SK-N-SH treated with all-trans-retinoic acid at 6 μM for 48 hours (cell line): ENCODE measurements at regions not wholly inside any gene's neighbourhood (a gene's known extent, or its start where the extent isn't known, plus 50 kb on each side); places are given as distances from the start of the nearest gene placed in this dataset.
A peak's percentile ranks its signal among the peaks of the same experiment; 100 is the strongest.

Experiments used
- ATAC-seq: fragments of 200-7000 bp; cut with Tn5 transposase; 3 replicates; pipeline ENCODE4 v1.9.1; 2020; ENCODE audit warnings: mild to moderate bottlenecking, moderate library complexity
- ARNTL ChIP-seq: fragments of 450-650 bp; formaldehyde crosslinking; IDR thresholded peaks from 2 replicates; pipeline ENCODE4 v1.5.0; 2020; ENCODE audit warnings: low read depth, mild to moderate bottlenecking, moderate library complexity, borderline replicate concordance
- BACH2 ChIP-seq: fragments of 250-450 bp; sonication (Bioruptor Pico); IDR thresholded peaks from 2 replicates; pipeline ENCODE4 v1.9.0; 2021; ENCODE audit warnings: mild to moderate bottlenecking, borderline replicate concordance
- CSDC2 ChIP-seq: fragments of 250-450 bp; sonication (Bioruptor Pico); IDR thresholded peaks from 2 replicates; pipeline ENCODE4 v1.5.0; 2020; ENCODE audit warnings: mild to moderate bottlenecking, moderate library complexity
- ESRRG ChIP-seq: fragments of 250-450 bp; sonication (Bioruptor Pico); IDR thresholded peaks from 2 replicates; pipeline ENCODE4 v1.6.1; 2021; ENCODE audit warnings: mild to moderate bottlenecking
- GLIS3 ChIP-seq: fragments of 250-450 bp; sonication (Bioruptor Pico); IDR thresholded peaks from 2 replicates; pipeline ENCODE4 v1.5.0; 2020; ENCODE audit warnings: mild to moderate bottlenecking, moderate library complexity
- ISL1 ChIP-seq: fragments of 250-450 bp; sonication (Bioruptor Pico); IDR thresholded peaks from 2 replicates; pipeline ENCODE4 v2.1.2; 2022; ENCODE audit warnings: mild to moderate bottlenecking, moderate library complexity
- POU6F1 ChIP-seq: fragments of 250-450 bp; sonication (Bioruptor Pico); IDR thresholded peaks from 2 replicates; pipeline ENCODE4 v1.8.0; 2021; ENCODE audit warnings: low read depth, mild to moderate bottlenecking, moderate library complexity, borderline replicate concordance
- PPARA ChIP-seq: fragments of 250-450 bp; sonication (Bioruptor Pico); IDR thresholded peaks from 2 replicates; pipeline ENCODE4 v1.5.0; 2020; ENCODE audit warnings: mild to moderate bottlenecking, borderline replicate concordance
- SNAI2 ChIP-seq: fragments of 250-450 bp; sonication (Bioruptor Pico); IDR thresholded peaks from 2 replicates; pipeline ENCODE4 v1.5.0; 2020; ENCODE audit warnings: mild to moderate bottlenecking, moderate library complexity
- TCF4 ChIP-seq: fragments of 250-450 bp; sonication (Bioruptor Pico); IDR thresholded peaks from 2 replicates; pipeline ENCODE4 v1.8.0; 2021; ENCODE audit warnings: mild to moderate bottlenecking, moderate library complexity, borderline replicate concordance
- TOX ChIP-seq: fragments of 250-450 bp; sonication (Bioruptor Pico); IDR thresholded peaks from 2 replicates; pipeline ENCODE4 v1.8.0; 2021; ENCODE audit warnings: mild to moderate bottlenecking, moderate library complexity, borderline replicate concordance
- TSHZ2 ChIP-seq: fragments of 250-450 bp; sonication (Bioruptor Pico); IDR thresholded peaks from 2 replicates; pipeline ENCODE4 v1.5.0; 2020; ENCODE audit warnings: mild to moderate bottlenecking, moderate library complexity
- ZC3H10 ChIP-seq: fragments of 250-450 bp; sonication (Bioruptor Pico); IDR thresholded peaks from 2 replicates; pipeline ENCODE4 v1.5.1; 2021; ENCODE audit warnings: mild to moderate bottlenecking, moderate library complexity
- ZFP3 ChIP-seq: fragments of 250-450 bp; sonication (Bioruptor Pico); IDR thresholded peaks from 2 replicates; pipeline ENCODE4 v1.5.0; 2020; ENCODE audit warnings: mild to moderate bottlenecking, moderate library complexity
- ZFP30 ChIP-seq: fragments of 450-650 bp; formaldehyde crosslinking; IDR thresholded peaks from 2 replicates; pipeline ENCODE4 v1.5.0; 2022; ENCODE audit warnings: mild to moderate bottlenecking, moderate library complexity
- ZNF565 ChIP-seq: fragments of 450-650 bp; formaldehyde crosslinking; conservative IDR thresholded peaks from 2 replicates; pipeline ENCODE4 v1.5.0; 2020; ENCODE audit warnings: low read depth, mild to moderate bottlenecking, moderate library complexity
- ZNF70 ChIP-seq: fragments of 450-650 bp; formaldehyde crosslinking; IDR thresholded peaks from 2 replicates; pipeline ENCODE4 v1.5.0; 2020; ENCODE audit warnings: mild to moderate bottlenecking, moderate library complexity
- ZNF8 ChIP-seq: fragments of 450-650 bp; formaldehyde crosslinking; IDR thresholded peaks from 2 replicates; pipeline ENCODE4 v1.5.0; 2020; ENCODE audit warnings: mild to moderate bottlenecking, moderate library complexity
- TF ChIP-seq, protein P1 (sequence below): fragments of 250-450 bp; sonication (Bioruptor Pico); IDR thresholded peaks from 2 replicates; pipeline ENCODE4 v1.5.1; 2020; ENCODE audit warnings: low read depth, mild to moderate bottlenecking, moderate library complexity
- TF ChIP-seq, protein P2 (sequence below): fragments of 250-450 bp; sonication (Bioruptor Pico); IDR thresholded peaks from 2 replicates; pipeline ENCODE4 v1.5.1; 2021; ENCODE audit warnings: mild to moderate bottlenecking, moderate library complexity

DNA sequence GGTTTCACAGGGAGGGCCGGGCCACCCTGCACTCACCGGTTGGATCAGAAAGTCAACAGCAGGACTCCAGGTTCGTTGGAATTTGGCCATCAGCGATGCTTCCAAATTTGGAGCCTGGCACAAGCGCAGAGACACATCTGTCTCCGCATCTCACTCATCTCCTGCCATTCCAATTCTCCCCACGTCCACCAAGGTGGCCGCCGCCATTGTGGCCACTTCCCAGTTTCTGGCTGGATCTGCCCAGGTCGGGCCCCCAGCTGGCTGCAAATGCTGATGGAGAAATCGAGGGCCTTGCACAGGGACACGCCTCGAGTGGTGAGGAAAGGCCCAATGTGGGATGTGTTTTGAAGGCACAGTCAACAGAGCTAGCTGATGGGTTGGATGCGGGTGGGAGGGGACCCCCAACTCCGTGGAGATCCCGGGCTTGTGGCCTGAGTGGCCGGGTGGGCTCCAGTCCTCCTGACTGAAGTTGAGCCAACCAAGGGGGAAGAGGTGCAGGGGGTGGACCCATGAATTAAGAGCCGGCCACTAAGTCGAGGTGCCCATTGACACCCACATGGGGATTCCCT is 102.7 kb downstream of the CRYAA start:
- TF ChIP-seq TOX, result no peak
- TF ChIP-seq, protein P1, sequence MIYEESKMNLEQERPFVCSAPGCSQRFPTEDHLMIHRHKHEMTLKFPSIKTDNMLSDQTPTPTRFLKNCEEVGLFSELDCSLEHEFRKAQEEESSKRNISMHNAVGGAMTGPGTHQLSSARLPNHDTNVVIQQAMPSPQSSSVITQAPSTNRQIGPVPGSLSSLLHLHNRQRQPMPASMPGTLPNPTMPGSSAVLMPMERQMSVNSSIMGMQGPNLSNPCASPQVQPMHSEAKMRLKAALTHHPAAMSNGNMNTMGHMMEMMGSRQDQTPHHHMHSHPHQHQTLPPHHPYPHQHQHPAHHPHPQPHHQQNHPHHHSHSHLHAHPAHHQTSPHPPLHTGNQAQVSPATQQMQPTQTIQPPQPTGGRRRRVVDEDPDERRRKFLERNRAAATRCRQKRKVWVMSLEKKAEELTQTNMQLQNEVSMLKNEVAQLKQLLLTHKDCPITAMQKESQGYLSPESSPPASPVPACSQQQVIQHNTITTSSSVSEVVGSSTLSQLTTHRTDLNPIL, result no peak
- TF ChIP-seq TCF4, result no peak
- TF ChIP-seq ARNTL (CRISPR knock-in tag), result no peak
- TF ChIP-seq ZNF70, result no peak
- no peak for TF ChIP-seq ISL1 (CRISPR knock-in tag)
- no peak for TF ChIP-seq GLIS3 (CRISPR knock-in tag)
- no peak for TF ChIP-seq ZNF565 (CRISPR knock-in tag)
- TF ChIP-seq ZNF8 (CRISPR knock-in tag), result no peak
- TF ChIP-seq BACH2 (CRISPR knock-in tag), result no peak
- TF ChIP-seq SNAI2 (CRISPR knock-in tag), result no peak
- TF ChIP-seq TSHZ2, result no peak
- no peak for TF ChIP-seq ZFP30 (CRISPR knock-in tag)
- ATAC-seq, result no peak

DNA sequence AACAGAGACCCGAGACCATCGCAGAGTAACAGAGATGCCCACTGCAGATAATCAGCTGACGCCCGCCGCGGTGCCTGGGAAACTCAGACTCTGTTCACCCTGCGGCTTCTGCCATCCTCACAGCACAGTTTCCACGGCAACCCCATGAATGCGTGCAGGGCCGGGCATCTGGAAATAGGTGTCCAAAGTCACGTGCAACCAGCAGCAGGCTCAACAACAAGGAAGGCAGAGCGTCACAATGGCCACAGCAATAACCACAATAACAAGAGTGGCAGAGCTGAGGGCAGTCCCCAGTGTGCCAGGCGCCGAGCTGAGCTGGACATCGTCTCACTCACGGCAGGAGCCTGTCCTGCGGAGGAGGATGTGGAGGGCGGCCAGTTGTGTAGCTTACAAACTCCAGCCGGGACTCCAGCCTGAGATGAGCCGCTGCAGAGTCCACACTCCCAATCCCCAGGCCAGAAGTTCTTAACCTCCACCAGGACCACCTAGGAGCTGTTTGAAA is 102.0 kb downstream of the CRYAA start:
- peak; percentile 69; the same call in 1 of the 2 replicates for TF ChIP-seq TCF4
- TF ChIP-seq PPARA (CRISPR knock-in tag), result peak; percentile 42; the same call in 1 of the 2 replicates
- TF ChIP-seq, protein P2, sequence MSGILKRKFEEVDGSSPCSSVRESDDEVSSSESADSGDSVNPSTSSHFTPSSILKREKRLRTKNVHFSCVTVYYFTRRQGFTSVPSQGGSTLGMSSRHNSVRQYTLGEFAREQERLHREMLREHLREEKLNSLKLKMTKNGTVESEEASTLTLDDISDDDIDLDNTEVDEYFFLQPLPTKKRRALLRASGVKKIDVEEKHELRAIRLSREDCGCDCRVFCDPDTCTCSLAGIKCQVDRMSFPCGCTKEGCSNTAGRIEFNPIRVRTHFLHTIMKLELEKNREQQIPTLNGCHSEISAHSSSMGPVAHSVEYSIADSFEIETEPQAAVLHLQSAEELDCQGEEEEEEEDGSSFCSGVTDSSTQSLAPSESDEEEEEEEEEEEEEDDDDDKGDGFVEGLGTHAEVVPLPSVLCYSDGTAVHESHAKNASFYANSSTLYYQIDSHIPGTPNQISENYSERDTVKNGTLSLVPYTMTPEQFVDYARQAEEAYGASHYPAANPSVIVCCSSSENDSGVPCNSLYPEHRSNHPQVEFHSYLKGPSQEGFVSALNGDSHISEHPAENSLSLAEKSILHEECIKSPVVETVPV (CRISPR knock-in tag), result no peak
- TF ChIP-seq TSHZ2, result 0 out of 2 replicates have a peak, but pooled peaks have one; percentile 59
- ATAC-seq, result peak; percentile 42; the same call in 1 of the 3 replicates

- ATAC-seq, result no peak
- TF ChIP-seq BACH2 (CRISPR knock-in tag) (no peak), ZFP3 (CRISPR knock-in tag) (no peak), ZC3H10 (no peak), ESRRG (CRISPR knock-in tag) (no peak), ARNTL (CRISPR knock-in tag) (no peak), TCF4 (no peak), ZNF8 (CRISPR knock-in tag) (no peak), POU6F1 (CRISPR knock-in tag) (no peak), ZFP30 (CRISPR knock-in tag) (no peak), ISL1 (CRISPR knock-in tag) (no peak), CSDC2 (no peak), TOX (no peak)
- TF ChIP-seq, protein P2 (CRISPR knock-in tag), result no peak
- TF ChIP-seq, protein P1, result no peak
These were observed 101.3 kb downstream of the CRYAA start for GRCh38 chr21:43269957-43270705.
